GM23338 (cell line): ENCODE measurements at regions not wholly inside any gene's neighbourhood (a gene's known extent, or its start where the extent isn't known, plus 50 kb on each side); places are given as distances from the start of the nearest gene placed in this dataset.
"Not testable (repeated sequence)": the region's sequence is repeated elsewhere in the genome, so short reads cannot be mapped to it uniquely, and the experiment has no call there.

Experiments used
- EZH2 ChIP-seq: fragments of 200-600 bp; sonication (generic); IDR thresholded peaks from one replicate; pipeline ENCODE4 v1.8.0; 2017; ENCODE audit warnings: antibody characterized with exemption, mild to moderate bottlenecking, low read depth; ENCODE audit not compliant: unreplicated experiment
- EZH2phosphoT487 ChIP-seq: fragments of 200-600 bp; sonication (generic); IDR thresholded peaks from one replicate; pipeline ENCODE4 v1.8.1; 2018; ENCODE audit warnings: antibody characterized with exemption; ENCODE audit not compliant: unreplicated experiment
- POLR2AphosphoS5 ChIP-seq: IDR thresholded peaks from 2 replicates; pipeline ENCODE4 v1.6.1; 2016; ENCODE audit warnings: antibody characterized with exemption, low read depth
- ZNF114 ChIP-seq: fragments of 250-450 bp; sonication (Bioruptor Pico); IDR thresholded peaks from 2 replicates; pipeline ENCODE4 v1.5.0; 2020; ENCODE audit warnings: mild to moderate bottlenecking, moderate library complexity
- TF ChIP-seq, protein P1 (sequence below), 2 experiments: fragments of 200-600 bp in 1 of 2; sonication (generic) in 1 of 2; conservative IDR thresholded peaks; 2 replicates each; pipeline versions ENCODE4 v1.5.1 to v1.6.1; 2016 to 2017; ENCODE audit warnings: antibody characterized with exemption in 2 of 2, low read depth in 2 of 2, mild to moderate bottlenecking in 2 of 2, moderate library complexity in 1 of 2
- TF ChIP-seq, protein P2 (sequence below): IDR thresholded peaks from one replicate; pipeline ENCODE4 v1.6.1; 2018; ENCODE audit warnings: antibody characterized with exemption; ENCODE audit not compliant: unreplicated experiment

DNA sequence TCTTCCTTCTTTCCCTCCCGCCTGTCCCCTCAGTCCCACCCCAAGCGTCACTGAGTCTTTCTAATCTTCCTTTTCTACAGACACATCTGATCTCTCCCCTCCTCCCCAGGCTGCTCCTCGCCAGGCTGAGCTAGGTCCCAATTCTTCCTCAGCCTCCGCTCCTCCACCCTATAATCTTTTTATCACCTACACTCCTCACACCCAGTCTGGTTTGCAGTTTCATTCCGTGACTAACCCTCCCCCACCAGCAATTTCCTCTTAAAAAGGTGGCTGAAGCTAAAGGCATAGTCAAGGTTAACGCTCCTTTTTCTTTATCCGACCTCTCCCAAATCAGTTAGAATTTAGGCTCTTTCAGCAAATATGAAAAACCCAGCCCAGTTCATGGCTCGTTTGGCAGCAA, 325.8 kb downstream of the PCDH20 start:
- not testable (repeated sequence) for TF ChIP-seq EZH2phosphoT487, EZH2, POLR2AphosphoS5, ZNF114
- TF ChIP-seq, protein P1, sequence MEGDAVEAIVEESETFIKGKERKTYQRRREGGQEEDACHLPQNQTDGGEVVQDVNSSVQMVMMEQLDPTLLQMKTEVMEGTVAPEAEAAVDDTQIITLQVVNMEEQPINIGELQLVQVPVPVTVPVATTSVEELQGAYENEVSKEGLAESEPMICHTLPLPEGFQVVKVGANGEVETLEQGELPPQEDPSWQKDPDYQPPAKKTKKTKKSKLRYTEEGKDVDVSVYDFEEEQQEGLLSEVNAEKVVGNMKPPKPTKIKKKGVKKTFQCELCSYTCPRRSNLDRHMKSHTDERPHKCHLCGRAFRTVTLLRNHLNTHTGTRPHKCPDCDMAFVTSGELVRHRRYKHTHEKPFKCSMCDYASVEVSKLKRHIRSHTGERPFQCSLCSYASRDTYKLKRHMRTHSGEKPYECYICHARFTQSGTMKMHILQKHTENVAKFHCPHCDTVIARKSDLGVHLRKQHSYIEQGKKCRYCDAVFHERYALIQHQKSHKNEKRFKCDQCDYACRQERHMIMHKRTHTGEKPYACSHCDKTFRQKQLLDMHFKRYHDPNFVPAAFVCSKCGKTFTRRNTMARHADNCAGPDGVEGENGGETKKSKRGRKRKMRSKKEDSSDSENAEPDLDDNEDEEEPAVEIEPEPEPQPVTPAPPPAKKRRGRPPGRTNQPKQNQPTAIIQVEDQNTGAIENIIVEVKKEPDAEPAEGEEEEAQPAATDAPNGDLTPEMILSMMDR (conservative IDR thresholded peaks at IDR 0.05; ENCODE audit: low read depth in 2 of 2): not testable (repeated sequence)
- TF ChIP-seq, protein P2, sequence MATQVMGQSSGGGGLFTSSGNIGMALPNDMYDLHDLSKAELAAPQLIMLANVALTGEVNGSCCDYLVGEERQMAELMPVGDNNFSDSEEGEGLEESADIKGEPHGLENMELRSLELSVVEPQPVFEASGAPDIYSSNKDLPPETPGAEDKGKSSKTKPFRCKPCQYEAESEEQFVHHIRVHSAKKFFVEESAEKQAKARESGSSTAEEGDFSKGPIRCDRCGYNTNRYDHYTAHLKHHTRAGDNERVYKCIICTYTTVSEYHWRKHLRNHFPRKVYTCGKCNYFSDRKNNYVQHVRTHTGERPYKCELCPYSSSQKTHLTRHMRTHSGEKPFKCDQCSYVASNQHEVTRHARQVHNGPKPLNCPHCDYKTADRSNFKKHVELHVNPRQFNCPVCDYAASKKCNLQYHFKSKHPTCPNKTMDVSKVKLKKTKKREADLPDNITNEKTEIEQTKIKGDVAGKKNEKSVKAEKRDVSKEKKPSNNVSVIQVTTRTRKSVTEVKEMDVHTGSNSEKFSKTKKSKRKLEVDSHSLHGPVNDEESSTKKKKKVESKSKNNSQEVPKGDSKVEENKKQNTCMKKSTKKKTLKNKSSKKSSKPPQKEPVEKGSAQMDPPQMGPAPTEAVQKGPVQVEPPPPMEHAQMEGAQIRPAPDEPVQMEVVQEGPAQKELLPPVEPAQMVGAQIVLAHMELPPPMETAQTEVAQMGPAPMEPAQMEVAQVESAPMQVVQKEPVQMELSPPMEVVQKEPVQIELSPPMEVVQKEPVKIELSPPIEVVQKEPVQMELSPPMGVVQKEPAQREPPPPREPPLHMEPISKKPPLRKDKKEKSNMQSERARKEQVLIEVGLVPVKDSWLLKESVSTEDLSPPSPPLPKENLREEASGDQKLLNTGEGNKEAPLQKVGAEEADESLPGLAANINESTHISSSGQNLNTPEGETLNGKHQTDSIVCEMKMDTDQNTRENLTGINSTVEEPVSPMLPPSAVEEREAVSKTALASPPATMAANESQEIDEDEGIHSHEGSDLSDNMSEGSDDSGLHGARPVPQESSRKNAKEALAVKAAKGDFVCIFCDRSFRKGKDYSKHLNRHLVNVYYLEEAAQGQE: not testable (repeated sequence)
